Cardiac muscle cell (in vitro differentiated cells and primary cell): ENCODE measurements at regions not wholly inside any gene's neighbourhood (a gene's known extent, or its start where the extent isn't known, plus 50 kb on each side); places are given as distances from the start of the nearest gene placed in this dataset.

Source experiments
- DNase-seq, 2 donors: peaks; one replicate each; pipeline versions ENCODE4 v3.0.0 to v3.0.0-alpha.2; 2010 to 2017; ENCODE audit warnings: low read depth in 1 of 2, low spot score in 1 of 2
- H3K27ac ChIP-seq: fragments of 200-600 bp; sonication (generic); 2 replicates; pipeline ENCODE4 v1.5.1; 2016
- H3K27me3 ChIP-seq: fragments of 200-600 bp; sonication (generic); 2 replicates; pipeline ENCODE4 v1.6.0; 2016; ENCODE audit warnings: control low read depth
- H3K36me3 ChIP-seq: fragments of 200-600 bp; sonication (generic); 2 replicates; pipeline ENCODE4 v1.5.1; 2016; ENCODE audit warnings: control low read depth
- H3K4me1 ChIP-seq: fragments of 200-600 bp; sonication (generic); 2 replicates; pipeline ENCODE4 v1.8.1; 2017; ENCODE audit warnings: low read depth, mild to moderate bottlenecking, mixed run types
- H3K4me3 ChIP-seq: fragments of 200-600 bp; sonication (generic); 2 replicates; pipeline ENCODE4 v1.5.1; 2016; ENCODE audit warnings: mild to moderate bottlenecking
- H3K9me3 ChIP-seq: fragments of 200-600 bp; sonication (generic); 2 replicates; pipeline ENCODE4 v1.5.1; 2017; ENCODE audit warnings: low read depth, mild to moderate bottlenecking, control low read depth
- TF ChIP-seq, protein P1 (sequence below): IDR thresholded peaks from 2 replicates; pipeline ENCODE4 v1.5.1; 2012; ENCODE audit warnings: low read depth, mild to moderate bottlenecking, low read length

DNA sequence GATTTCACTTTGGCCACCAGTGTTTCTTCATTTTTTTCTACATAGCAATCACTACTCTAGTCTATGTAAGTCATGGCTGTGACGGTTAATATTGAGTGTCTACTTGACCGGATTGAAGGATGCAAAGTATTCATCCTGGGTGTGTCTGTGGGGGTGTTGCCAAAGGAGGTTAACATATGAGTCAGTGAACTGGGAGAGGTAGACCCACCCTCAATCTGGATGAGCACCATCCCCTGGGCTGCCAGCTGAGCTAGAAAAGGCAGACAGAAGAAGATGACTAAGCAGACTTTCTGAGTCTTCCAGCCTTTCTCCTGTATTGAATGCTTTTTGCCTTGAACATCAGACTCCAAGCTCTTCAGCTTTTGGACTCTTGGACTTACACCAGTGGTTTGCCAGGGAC, 265.0 kb upstream of the SLC8A1 start:
- no peaks in the 10 kb centered on the region for H3K36me3 ChIP-seq
- TF ChIP-seq, protein P1, sequence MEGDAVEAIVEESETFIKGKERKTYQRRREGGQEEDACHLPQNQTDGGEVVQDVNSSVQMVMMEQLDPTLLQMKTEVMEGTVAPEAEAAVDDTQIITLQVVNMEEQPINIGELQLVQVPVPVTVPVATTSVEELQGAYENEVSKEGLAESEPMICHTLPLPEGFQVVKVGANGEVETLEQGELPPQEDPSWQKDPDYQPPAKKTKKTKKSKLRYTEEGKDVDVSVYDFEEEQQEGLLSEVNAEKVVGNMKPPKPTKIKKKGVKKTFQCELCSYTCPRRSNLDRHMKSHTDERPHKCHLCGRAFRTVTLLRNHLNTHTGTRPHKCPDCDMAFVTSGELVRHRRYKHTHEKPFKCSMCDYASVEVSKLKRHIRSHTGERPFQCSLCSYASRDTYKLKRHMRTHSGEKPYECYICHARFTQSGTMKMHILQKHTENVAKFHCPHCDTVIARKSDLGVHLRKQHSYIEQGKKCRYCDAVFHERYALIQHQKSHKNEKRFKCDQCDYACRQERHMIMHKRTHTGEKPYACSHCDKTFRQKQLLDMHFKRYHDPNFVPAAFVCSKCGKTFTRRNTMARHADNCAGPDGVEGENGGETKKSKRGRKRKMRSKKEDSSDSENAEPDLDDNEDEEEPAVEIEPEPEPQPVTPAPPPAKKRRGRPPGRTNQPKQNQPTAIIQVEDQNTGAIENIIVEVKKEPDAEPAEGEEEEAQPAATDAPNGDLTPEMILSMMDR = no peak
- H3K27ac ChIP-seq = no peak overlapping the region
- H3K9me3 ChIP-seq = no peaks in the 10 kb centered on the region
- no peaks in the 10 kb centered on the region for H3K27me3 ChIP-seq
- no peak overlapping the region for H3K4me3 ChIP-seq
- DNase-seq = peak in 1 of 2 donors; percentile 5
- no peaks in the 10 kb centered on the region for H3K4me1 ChIP-seq

GRCh38 chr2:40719414-40719813, 267.5 kb upstream of the SLC8A1 start:
- TF ChIP-seq, protein P1 = no peak
- no peak overlapping the region for H3K4me3 ChIP-seq

GRCh38 chr2:40721595-40721994, 269.7 kb upstream of the SLC8A1 start:
- no peaks in the 10 kb centered on the region for H3K4me1 ChIP-seq
- H3K9me3 ChIP-seq = no peaks in the 10 kb centered on the region
- H3K27ac ChIP-seq = no peak overlapping the region
- H3K27me3 ChIP-seq = no peaks in the 10 kb centered on the region
- no peaks in the 10 kb centered on the region for H3K36me3 ChIP-seq
- TF ChIP-seq, protein P1 = no peak
- H3K4me3 ChIP-seq = no peak overlapping the region
- no peak for DNase-seq

More at GRCh38 chr2:40719414-40719813, 267.5 kb upstream of the SLC8A1 start:
- Histone ChIP-seq H3K9me3 (no peaks in the 10 kb centered on the region), H3K36me3 (no peaks in the 10 kb centered on the region), H3K4me1 (no peaks in the 10 kb centered on the region), H3K27me3 (no peaks in the 10 kb centered on the region), H3K27ac (no peak overlapping the region)
- DNase-seq = no peak

- H3K4me1 ChIP-seq = no peaks in the 10 kb centered on the region
- TF ChIP-seq, protein P1 = no peak
Measured at GRCh38 chr2:40723194-40723593, 271.3 kb upstream of the SLC8A1 start.

DNA sequence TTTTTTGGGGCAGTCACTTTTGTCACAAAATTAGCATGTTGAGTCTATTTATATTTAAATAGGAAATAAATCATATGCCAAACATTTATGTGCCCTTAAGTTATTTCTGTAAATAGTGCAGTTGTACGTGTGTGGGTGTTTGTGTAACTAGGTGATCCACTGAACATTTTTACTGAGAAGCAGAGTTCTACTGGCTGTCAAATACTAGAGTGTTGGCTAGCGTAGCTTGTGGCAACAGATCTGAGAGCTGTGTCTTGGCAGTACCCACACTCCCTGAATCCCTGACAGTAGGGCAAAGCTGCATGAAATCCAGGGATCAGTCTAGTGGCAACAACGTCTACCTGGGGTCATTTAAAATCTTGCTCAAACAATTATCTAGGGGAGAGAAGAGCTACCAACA, 273.1 kb upstream of the SLC8A1 start:
- no peak for DNase-seq
- no peaks in the 10 kb centered on the region for H3K4me1 ChIP-seq
- TF ChIP-seq, protein P1 = no peak

More at GRCh38 chr2:40723194-40723593, 271.3 kb upstream of the SLC8A1 start:
- Histone ChIP-seq H3K9me3 (no peaks in the 10 kb centered on the region), H3K27me3 (no peaks in the 10 kb centered on the region), H3K4me3 (no peak overlapping the region), H3K27ac (no peak overlapping the region), H3K36me3 (no peaks in the 10 kb centered on the region)
- DNase-seq = no peak

DNA sequence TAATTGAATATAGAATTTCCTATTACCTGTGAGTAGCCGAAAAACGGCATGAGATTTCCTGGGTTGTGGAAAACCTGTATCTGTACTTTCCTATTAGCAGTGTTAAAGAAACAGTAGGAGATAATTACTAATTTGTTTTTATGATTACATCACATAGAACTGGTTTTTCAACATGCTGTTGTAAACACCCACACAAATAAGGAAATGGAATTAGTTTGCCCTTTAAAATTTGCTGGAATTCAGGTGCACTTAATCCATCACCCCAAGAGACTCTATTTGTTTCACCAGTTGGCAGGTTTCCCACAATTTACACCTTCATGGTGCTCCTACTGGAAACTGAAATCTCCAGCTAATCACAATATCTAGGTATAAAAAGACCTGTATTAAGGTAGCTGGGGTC, 274.1 kb upstream of the SLC8A1 start:
- Histone ChIP-seq H3K4me1 (no peaks in the 10 kb centered on the region), H3K27me3 (no peaks in the 10 kb centered on the region), H3K4me3 (no peak overlapping the region), H3K27ac (no peak overlapping the region), H3K36me3 (no peaks in the 10 kb centered on the region), H3K9me3 (no peaks in the 10 kb centered on the region)
- TF ChIP-seq, protein P1 = no peak
- no peak for DNase-seq

More for the DNA sequence above, 273.1 kb upstream of the SLC8A1 start:
- Histone ChIP-seq H3K27ac (no peak overlapping the region), H3K9me3 (no peaks in the 10 kb centered on the region), H3K4me3 (no peak overlapping the region), H3K27me3 (no peaks in the 10 kb centered on the region), H3K36me3 (no peaks in the 10 kb centered on the region)
